DMS153 treated with DMSO at 0.1 percent for 48 hours (cell line): ENCODE measurements at regions not wholly inside any gene's neighbourhood (a gene's known extent, or its start where the extent isn't known, plus 50 kb on each side); places are given as distances from the start of the nearest gene placed in this dataset.

Experiments used
- DNase-seq: peaks from one replicate; lab custom pipeline; 2025; ENCODE audit not compliant: unreplicated experiment; lab: John Stamatoyannopoulos, UW

DNA sequence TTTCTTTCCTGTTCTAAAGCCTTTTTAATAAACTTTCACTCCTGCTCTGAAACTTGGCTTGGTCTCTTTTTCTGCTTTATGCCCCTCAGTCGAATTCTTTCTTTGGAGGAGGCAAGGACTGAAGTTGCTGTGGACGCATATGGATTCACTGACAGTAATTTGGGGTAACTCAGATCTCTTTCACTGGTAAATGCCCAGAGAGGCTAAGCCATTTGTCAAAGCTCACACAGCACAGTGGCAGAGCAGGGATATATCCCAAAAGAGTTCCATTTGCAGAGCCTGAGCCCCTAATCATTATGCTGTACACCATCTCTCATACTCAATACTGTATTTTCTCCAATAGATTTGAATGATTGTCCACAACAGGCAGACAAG lies 72.3 kb upstream of the GALNT15 start:
- DNase-seq = no peak

DNA sequence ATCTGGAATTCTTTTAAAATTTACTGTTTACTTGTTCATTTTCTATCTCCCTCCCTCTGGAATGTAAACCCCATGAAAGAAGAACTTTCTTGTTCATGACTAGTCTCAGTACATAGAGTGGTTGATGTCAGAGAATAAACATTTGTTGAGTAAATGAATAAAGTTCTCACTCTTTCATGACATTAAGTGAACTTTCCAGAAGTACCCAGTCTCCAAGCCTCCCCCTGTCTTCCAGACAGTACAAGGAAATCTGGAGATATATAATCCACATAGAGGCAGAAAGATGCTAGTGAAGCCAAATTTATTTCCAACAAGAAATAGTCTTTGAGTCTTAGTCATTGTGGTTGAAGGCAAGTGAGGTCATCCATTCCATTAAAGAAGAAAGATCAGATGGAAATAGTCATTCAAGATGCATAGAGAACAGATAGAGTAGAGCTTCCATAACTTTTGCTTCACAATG lies 71.5 kb upstream of the GALNT15 start:
- no peak for DNase-seq

DNA sequence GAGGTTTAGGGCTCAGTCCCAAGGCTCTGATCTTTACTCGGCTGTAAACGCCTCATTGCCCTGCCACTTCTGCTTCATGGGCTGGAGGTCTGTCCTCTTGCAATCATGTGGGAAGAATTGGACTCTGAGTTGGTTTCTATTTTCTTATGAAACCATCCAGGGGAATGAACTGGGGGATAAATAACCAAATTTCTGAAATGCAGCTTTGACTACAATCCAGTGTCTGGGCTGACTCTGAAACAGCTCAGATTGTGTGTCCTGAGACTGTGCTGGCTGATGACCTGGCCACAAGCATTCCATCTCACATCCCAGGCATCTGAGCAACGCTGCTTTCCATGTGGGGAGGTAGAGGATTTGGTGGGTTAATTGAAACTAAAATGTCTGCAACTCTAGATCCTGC lies 71.0 kb upstream of the GALNT15 start:
- DNase-seq = no peak

DNA sequence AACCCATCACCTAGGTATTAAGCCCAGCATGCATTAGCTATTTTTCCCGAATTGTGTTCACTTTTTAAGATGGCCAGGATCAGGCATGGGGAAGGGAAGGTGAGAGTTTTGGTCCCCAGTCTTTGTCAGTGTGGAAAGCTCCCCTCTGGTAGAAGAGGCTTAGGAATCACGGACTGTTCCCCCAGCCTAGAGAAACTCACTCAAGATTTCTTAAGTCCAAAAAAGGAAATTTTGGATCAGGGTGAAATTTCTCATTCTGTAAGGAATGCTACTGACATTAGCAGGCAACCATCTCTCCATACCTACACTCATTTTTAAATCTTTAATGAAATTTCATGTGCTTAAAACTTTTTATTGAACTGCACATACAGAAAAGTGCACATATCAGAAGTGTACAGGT lies 70.3 kb upstream of the GALNT15 start:
- no peak for DNase-seq

DNA sequence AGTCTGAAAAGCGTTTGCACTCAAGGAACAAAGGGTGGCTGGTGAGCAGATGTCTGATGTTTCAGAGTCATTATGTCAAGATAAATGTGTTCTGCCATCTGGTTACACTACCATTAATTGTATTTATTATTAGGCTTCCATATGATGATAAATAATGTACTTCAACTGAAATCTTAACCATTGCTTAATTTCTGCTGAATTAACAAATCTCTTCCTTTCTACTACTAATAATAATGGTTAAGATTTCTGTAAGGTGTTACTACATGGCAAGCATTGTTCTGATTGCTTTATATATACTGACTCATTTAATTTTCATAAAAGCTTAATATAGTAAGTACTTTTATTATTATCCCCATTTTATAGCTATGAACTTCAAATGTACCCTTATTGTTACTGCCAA lies 68.4 kb upstream of the GALNT15 start:
- DNase-seq = no peak

DNA sequence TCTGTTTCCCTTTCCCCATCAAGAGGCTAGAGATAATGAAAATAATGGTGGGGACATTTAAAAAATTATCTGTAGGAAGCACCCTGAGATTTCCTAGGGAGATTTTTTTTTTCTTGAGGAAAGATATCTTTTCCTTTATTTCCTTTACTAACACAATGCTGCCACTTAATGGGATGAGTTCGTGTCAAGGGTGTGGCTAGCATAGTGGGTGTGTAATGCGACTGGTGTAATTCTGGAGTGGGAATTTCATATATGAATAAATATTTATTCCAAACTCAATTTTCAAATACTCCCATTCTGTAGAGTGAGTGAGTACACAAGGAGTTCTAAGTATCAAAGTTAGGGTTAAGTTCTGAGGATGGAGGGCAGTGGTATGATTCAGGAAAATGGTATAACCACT lies 66.1 kb upstream of the GALNT15 start:
- no peak for DNase-seq

DNA sequence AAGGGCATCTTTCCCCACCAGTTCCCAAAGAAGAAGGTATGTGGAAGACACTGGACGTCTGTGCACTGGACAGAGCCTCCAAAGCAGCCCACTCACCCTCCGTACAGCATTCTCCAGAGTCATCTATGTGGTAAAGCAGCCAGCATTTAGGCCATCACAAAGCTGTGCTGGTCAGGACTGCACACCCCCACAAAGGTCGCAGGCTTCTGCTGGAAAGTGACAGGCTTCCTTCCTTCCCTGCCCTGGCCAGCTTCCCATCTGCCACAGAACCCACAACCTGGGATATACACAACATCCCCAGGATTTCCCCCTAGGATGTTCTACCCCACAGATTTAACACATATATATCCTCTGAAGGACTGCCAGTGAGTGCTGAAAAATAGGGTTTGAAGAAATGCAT lies 64.6 kb upstream of the GALNT15 start:
- DNase-seq = no peak

DNA sequence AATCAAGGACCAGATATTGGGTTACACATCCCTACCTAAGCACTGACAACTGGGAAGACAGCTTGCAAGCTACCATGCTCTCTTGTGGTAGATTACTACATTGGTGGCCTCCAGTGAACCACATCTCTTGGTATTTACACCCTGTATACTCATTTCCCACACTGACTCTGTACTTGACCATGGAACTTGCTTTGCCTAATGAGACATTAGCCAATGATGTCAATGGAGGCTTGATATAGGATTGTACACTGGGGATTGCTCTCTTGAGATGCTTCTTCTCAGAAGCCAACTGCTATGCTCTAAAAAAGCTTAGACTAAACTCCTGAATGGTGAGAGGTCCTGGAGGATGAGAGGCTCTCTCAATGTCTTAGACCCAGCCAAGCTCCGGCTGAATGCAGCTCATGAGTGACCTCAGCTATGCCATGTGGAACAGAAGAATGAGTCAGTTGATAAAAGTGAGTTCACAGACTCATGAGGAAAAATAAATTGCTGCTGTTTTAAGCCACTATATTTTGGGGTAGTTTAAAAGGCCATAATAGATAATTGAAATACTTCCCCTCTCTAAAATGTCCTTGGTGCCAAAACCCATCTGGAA lies 61.5 kb upstream of the GALNT15 start:
- no peak for DNase-seq

DNA sequence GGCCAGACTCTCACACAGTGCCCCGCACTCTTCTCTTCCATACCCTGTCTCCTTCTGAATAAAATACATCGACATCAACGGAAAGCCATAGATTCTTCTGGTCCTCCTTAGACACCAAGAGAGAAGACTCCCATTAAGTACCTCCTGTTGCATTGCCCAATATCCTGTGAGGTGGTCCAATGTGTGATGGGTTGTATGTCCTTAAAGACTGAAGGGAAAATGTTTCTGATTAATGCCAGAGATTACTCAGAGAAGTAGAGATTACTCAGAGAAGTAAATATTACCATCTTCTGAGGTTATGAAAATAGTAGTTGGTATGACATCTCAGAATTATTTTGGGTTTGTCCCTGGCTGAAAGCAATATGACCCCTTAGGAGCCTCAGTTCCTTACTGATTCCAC lies 60.8 kb upstream of the GALNT15 start:
- DNase-seq = no peak

DNA sequence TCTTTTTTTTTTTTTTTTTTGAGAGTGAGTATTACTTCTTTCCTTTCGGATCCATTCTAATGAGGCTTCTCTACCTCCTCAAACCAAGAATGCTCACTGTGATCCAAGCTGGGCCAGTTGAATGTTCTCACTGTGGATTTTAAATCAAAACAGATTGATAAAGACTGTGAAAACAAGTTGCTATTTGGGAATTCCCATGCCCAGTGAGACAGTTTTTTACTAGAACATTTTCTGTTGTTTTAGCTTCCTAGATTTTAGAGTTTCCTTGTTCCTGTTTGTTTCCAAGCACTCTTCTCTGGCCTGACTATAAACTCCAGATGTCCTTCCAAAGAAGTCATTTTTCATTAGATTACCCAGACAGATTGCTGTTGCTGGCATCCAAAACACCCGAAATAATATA lies 60.1 kb upstream of the GALNT15 start:
- no peak for DNase-seq

DNA sequence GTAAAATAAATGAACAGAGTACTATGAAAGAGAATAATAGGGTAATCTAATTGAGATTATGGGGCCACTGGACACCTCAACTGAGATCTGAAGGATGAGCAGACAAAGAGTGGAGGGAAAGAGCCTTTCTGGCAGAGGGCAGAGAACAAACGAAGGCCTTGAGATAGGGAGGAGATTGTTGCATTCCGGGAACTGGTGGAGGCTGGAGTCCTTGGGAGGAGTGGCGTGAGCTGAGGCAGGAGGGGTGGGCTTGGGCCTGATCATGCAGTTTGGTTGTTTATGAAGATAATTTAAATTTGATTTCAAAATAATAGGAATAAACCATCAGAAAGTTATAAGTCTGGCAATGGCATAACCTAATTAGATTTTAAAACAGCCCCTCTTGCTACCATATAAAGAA lies 59.5 kb upstream of the GALNT15 start:
- no peak for DNase-seq

DNA sequence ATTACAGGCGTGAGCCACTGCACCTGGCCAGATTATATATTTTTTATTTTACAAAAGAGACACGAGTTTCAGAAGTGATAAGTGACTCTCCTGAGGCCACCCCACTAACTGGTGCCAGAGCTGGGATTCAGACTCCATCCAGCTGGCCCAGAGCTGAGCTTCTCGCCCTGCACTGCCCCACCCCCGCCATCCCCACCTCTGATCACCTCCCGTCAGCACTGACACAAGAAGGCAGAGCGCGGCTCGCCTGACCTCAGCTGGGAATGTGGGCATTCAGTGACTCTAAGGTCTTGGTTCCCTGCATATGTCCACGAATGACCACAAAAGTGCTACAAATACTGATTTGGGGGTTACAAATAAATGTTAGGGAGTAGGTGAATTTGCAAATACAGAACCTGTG lies 56.1 kb upstream of the GALNT15 start:
- no peak for DNase-seq

DNA sequence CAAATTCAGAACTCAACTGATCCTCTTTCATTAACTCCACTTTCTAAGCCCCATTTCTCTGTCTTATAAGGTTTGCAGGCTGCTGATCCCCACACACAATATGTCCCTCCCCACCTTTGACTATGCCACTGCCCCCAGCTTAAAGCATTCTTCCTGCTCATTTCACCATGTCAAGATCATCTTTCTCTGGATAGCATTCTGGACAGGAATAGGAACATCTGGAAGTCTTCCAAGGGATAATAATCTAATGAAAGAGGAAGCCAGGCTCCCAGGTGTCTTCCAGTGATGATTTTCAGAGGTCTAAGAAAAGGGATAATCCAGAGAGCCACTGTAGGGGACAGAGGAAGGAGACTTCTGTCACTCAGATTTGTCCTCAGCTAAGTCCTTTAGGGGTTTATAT lies 54.6 kb upstream of the GALNT15 start:
- no peak for DNase-seq

DNA sequence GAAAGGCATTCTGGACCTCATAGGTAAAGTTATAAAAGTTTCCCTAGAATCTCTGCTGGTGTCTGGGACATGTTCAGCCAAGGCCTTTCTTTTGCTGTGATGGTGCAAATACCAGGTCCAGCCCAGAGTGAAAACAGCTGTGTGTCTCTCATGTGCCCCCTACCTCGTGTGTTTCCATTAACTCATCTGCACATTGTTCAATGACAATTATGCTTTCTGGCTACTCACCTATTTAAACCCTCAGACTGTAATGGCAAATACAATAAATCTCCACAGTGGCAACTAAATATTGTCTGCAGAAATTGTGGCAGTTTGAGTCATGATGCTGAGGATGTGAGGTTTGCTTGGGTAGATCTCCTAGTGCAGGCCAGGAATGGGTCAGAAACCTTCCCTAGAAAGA lies 53.1 kb upstream of the GALNT15 start:
- DNase-seq = no peak

DNA sequence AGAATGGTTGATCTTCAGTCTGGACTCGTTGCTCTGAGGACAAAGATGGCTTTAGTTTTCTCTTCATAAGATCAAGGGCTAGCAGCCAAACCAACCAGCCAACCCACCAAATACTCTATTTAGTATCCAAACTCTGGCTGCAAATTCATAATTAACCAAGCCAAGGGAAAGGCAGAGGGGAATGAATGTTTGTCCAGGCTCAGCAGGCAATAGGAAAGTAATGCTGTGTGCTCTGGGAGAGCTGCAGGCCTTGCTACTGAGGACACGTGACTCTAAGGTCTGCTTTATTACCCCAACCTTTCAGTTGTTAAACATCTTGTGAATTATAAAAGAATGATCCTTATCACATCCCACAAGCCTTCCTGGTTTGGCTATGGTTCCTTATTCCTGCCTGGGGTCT lies 52.3 kb upstream of the GALNT15 start:
- no peak for DNase-seq

DNA sequence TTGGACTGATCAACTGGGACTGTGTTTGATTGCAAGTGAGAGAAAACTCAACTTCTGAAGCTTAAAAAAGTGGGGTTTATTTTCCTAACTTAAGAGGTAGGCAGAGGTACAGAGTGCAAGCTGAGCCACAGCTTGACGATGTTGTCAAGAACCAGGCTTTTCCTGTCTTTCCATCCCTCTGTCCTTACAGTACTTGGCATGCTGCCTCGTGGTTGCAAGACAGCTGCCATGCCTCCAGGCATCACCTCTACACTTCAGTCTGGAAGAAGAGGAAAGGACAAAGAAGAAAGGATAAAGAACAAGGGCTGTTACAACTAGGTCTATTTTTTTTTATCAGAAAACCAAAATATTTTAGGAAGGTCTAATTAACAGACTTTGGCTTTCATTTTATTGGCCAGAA lies 51.8 kb upstream of the GALNT15 start:
- no peak for DNase-seq

DNA sequence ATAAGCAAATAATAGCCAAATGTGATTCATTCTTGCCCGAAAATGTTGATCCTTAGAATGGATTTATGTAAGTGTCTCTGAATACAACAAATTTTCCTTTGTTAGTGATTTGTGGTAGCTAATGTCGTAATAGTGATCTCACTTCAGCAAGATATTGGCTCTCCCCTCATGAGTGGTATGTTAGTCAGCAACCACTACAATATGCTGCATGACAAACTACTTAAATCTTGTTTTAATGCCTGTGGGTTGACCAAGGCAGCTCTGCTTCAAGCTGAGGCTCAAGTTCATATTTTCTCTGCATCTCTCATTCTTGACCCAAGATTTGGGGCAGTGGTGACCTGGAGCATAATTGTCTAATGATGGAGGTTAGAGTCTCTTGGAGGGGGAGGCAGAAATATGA lies 49.8 kb upstream of the GALNT15 start:
- DNase-seq = no peak
